ENCODE measurements at regions not wholly inside any gene's neighbourhood (a gene's known extent, or its start where the extent isn't known, plus 50 kb on each side); places are given as distances from the start of the nearest gene placed in this dataset.

DNA sequence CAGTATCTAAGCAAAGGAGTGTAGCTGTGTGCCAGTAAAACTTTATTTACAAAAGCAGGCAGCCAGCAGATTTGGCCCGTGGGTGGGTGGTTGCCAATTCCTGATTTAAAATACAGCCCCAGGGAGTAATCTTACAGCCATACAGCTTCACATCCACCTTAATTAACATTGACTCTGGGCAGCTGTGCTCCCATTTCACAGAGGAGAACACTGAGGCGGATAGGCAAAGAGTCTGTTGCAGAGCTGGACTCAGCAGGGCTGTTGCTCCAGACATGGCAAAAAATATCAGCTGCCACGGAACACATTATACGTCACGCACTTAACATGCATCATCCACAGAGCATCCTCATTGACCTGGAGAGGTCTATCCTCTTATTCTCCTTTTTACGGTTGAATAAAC lies 289.9 kb downstream of the DHX35 start:
- Histone ChIP-seq H3K27me3 (replicated peaks) (no peaks in the 10 kb centered on the region), H3K27ac (no peak overlapping the region), H3K4me3 (ENCODE audit: low read depth, low read length) (no peak overlapping the region), H3K36me3 (replicated peaks) (no peaks in the 10 kb centered on the region)
- no peak for DNase-seq
- in situ Hi-C loops (cut with HindIII; ENCODE audit: low pct_ligation_motif_present, low sequenced_read_pairs), result no loop called here
- TF ChIP-seq, protein P1, sequence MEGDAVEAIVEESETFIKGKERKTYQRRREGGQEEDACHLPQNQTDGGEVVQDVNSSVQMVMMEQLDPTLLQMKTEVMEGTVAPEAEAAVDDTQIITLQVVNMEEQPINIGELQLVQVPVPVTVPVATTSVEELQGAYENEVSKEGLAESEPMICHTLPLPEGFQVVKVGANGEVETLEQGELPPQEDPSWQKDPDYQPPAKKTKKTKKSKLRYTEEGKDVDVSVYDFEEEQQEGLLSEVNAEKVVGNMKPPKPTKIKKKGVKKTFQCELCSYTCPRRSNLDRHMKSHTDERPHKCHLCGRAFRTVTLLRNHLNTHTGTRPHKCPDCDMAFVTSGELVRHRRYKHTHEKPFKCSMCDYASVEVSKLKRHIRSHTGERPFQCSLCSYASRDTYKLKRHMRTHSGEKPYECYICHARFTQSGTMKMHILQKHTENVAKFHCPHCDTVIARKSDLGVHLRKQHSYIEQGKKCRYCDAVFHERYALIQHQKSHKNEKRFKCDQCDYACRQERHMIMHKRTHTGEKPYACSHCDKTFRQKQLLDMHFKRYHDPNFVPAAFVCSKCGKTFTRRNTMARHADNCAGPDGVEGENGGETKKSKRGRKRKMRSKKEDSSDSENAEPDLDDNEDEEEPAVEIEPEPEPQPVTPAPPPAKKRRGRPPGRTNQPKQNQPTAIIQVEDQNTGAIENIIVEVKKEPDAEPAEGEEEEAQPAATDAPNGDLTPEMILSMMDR (IDR thresholded peaks at IDR 0.05; ENCODE audit: low read depth, low read length, missing control alignments), result no peak

DNA sequence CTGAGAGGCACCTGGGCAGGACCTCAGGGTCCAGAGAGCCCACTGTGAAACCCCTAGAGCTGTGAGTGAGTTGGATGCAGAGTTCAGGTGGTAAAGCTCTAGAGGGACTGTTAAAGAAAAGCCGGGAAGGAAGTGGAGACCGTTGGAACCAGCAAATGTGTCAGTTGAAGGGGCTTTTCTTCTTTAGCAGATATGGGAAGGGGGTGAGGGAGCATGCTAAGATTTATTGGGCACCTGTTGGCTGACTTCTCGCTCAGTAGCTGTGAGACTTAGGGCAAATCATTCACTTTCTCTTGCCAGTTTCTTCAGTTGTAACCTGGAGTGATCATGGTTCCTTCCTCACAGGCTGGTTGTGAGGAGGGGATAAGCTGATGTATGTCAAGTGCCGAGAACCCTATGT lies 287.7 kb downstream of the DHX35 start:
- in situ Hi-C loops (cut with HindIII; ENCODE audit: low pct_ligation_motif_present, low sequenced_read_pairs), result no loop called here
- no peaks in the 10 kb centered on the region for H3K27me3 ChIP-seq (replicated peaks)
- H3K36me3 ChIP-seq (replicated peaks), result no peaks in the 10 kb centered on the region
- no peak overlapping the region for H3K27ac ChIP-seq
- no peak overlapping the region for H3K4me3 ChIP-seq (ENCODE audit: low read depth, low read length)
- TF ChIP-seq, protein P1 (IDR thresholded peaks at IDR 0.05; ENCODE audit: low read depth, low read length, missing control alignments), result no peak
- DNase-seq, result no peak

DNA sequence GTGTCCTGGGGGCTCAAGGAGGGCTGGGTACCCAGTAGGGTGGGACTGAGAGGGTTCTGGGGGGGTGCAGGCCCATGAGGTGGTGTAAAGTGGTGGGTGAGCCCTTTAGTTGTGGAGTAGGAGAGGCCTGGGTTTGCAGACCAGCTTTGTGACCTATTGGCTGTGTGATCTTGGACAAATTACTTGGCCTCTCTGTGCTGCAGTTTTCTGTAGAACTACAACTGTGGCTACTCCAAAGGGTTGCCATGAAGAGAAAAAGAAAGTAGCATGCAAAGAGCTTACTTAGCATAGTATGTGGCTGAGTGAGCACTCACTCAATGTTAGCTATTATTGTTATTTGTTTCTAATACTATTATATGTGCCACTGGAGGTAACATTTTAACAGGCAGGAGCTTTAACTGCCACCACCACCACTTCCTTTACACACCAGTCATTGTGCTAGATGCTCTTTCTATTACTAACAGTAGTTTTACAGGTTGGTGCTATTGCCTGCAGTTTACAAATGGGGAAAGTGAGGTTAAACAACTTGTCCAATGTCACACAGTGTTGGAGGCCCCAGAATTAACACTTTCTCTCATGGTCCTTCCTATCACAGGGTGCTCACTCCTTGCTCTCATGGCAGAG lies 286.8 kb downstream of the DHX35 start:
- in situ Hi-C loops (cut with HindIII; ENCODE audit: low pct_ligation_motif_present, low sequenced_read_pairs), result no loop called here
- H3K27ac ChIP-seq, result no peak overlapping the region
- H3K36me3 ChIP-seq (replicated peaks), result no peaks in the 10 kb centered on the region
- TF ChIP-seq, protein P1 (IDR thresholded peaks at IDR 0.05; ENCODE audit: low read depth, low read length, missing control alignments), result no peak
- no peak for DNase-seq
- no peaks in the 10 kb centered on the region for H3K27me3 ChIP-seq (replicated peaks)
- H3K4me3 ChIP-seq (ENCODE audit: low read depth, low read length), result no peak overlapping the region

DNA sequence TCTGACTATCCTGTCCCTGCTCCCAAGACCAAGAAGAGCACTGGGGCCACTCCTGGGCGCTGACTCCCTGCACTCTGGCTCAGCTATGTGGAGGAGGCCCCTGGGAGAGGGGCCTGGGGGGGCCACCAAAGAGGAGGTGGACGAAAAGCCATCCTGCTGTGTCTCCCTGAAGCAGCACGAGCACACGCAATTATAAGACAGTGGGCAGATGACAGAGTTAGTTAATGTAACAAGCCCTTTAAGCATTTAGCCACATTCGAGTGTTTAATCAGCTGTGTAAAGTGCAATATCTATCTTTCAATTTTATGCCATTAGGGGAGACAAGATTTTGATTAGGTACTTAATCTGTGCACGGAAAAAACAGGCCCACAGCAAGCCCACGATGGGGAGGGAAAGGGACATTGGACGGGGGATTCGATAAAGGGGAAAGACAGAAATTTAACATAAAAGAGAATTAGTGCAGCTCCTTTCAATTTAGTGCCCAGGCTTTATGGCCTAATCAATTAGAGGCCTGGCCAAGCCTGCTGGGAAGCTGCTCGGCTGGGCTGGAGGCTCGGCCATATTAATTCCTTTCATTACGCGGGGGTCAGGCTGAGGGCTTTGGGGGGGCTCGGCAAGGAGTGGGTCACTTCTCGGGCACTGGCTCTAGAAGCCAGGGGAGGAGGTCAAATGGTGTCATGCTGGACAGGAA lies 286.2 kb downstream of the DHX35 start:
- in situ Hi-C loops (cut with HindIII; ENCODE audit: low pct_ligation_motif_present, low sequenced_read_pairs), result no loop called here
- Histone ChIP-seq H3K27ac (no peak overlapping the region), H3K4me3 (ENCODE audit: low read depth, low read length) (no peak overlapping the region), H3K36me3 (replicated peaks) (no peaks in the 10 kb centered on the region), H3K27me3 (replicated peaks) (no peaks in the 10 kb centered on the region)
- TF ChIP-seq, protein P1 (IDR thresholded peaks at IDR 0.05; ENCODE audit: low read depth, low read length, missing control alignments), result no peak
- no peak for DNase-seq

DNA sequence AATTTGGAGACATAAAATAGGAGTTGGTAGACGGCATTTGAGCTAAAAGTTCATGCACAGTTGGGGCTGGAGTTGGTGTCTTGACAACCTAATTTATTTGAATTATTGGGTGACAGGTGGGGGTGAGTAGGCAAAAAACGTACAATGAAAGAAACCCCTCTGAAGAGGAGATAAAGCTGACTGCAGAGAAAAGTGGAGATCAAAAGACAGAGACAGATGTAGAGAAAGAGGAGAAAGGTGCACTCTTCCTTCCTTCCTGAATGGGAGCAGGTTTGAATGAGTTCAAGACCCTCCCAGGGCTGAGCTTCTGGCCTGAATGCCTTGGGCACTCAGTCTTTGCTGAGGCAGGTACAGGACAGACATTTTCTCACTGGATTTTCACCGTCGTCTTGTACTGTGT lies 284.3 kb downstream of the DHX35 start:
- TF ChIP-seq, protein P1 (IDR thresholded peaks at IDR 0.05; ENCODE audit: low read depth, low read length, missing control alignments), result no peak
- no peak overlapping the region for H3K4me3 ChIP-seq (ENCODE audit: low read depth, low read length)
- in situ Hi-C loops (cut with HindIII; ENCODE audit: low pct_ligation_motif_present, low sequenced_read_pairs), result no loop called here
- DNase-seq, result no peak
- no peaks in the 10 kb centered on the region for H3K27me3 ChIP-seq (replicated peaks)
- no peaks in the 10 kb centered on the region for H3K36me3 ChIP-seq (replicated peaks)
- no peak overlapping the region for H3K27ac ChIP-seq
